Endothelial cell of umbilical vein (primary cell): ENCODE measurements at regions not wholly inside any gene's neighbourhood (a gene's known extent, or its start where the extent isn't known, plus 50 kb on each side); places are given as distances from the start of the nearest gene placed in this dataset.

Source experiments
- BruUV-seq: library from RNA; stranded (reverse); fragments of 400-500 nt; replicated peaks from 2 replicates; lab custom pipeline; 2021; lab: Mats Ljungman, UMichigan
- CTCF ChIA-PET: fragments of 300-600, 350-600 bp; sonication (Branson Sonifier 250); formaldehyde crosslinking; loops from one replicate; lab custom pipeline; 2021; ENCODE audit warnings: antibody characterized with exemption, inconsistent platforms; lab: Charles Lee
- POLR2A ChIA-PET: fragments of 300-600, 350-600 bp; sonication (Branson Sonifier 250); formaldehyde crosslinking; loops from one replicate; lab custom pipeline; 2021; ENCODE audit warnings: antibody characterized with exemption, inconsistent platforms; lab: Charles Lee
- DNase-seq: peaks from one replicate; pipeline ENCODE4 v3.0.0-alpha.2; 2011; ENCODE audit warnings: low read depth, low spot score
- FAIRE-seq: peaks from 2 replicates; lab custom pipeline; 2011; peaks lifted over from hg19 to GRCh38; lab: Jason Lieb, UNC
- H2AFZ ChIP-seq: 2 replicates; pipeline ENCODE4 v1.6.0; 2012; ENCODE audit warnings: low read depth, low read length, control low read depth, inconsistent platforms
- H3K27ac ChIP-seq: 2 replicates; pipeline ENCODE4 v1.5.1; 2011; ENCODE audit warnings: low read depth, mild to moderate bottlenecking, control low read depth, low read length, moderate library complexity; ENCODE audit not compliant: insufficient read depth
- H3K27me3 ChIP-seq, 2 experiments: 2 replicates each; pipeline versions ENCODE4 v1.6.0 to v1.6.1; 2011; ENCODE audit warnings: low read length in 2 of 2, mixed read lengths in 1 of 2; ENCODE audit not compliant: control insufficient read depth in 2 of 2, insufficient read depth in 2 of 2
- H3K36me3 ChIP-seq, 2 experiments: 2 replicates in 1 of 2; 3 replicates in 1 of 2; pipeline ENCODE4 v1.5.1; 2011; ENCODE audit warnings: low read length in 2 of 2, mild to moderate bottlenecking in 1 of 2, moderate library complexity in 1 of 2; ENCODE audit not compliant: control insufficient read depth in 2 of 2, insufficient read depth in 2 of 2; ENCODE audit errors: extremely low read depth in 1 of 2
- H3K4me1 ChIP-seq: 3 replicates; pipeline ENCODE4 v1.5.1; 2011; ENCODE audit warnings: mild to moderate bottlenecking, low read length; ENCODE audit not compliant: control insufficient read depth, insufficient read depth; ENCODE audit errors: extremely low read depth
- H3K4me2 ChIP-seq: 2 replicates; pipeline ENCODE4 v1.6.1; 2011; ENCODE audit warnings: low read length, control low read depth, mixed read lengths; ENCODE audit not compliant: insufficient read depth
- H3K4me3 ChIP-seq, 3 experiments: fragments of 200-600 bp in 1 of 3; sonication (generic), shearing (Covaris generic) in 1 of 3; replicated peaks in 1 of 3; 2 replicates each; pipeline ENCODE4 v1.5.1; 2011 to 2016; ENCODE audit warnings: control low read depth in 3 of 3, low read length in 3 of 3, mild to moderate bottlenecking in 2 of 3, inconsistent platforms in 1 of 3, low read depth in 1 of 3, moderate library complexity in 1 of 3; ENCODE audit not compliant: insufficient read depth in 1 of 3
- H3K79me2 ChIP-seq: 2 replicates; pipeline ENCODE4 v1.6.0; 2012; ENCODE audit warnings: low read length, inconsistent platforms; ENCODE audit not compliant: control insufficient read depth, insufficient read depth
- H3K9ac ChIP-seq: replicated peaks from 2 replicates; pipeline ENCODE3; 2011; ENCODE audit warnings: low read length, control low read depth; ENCODE audit not compliant: insufficient read depth; ENCODE audit errors: extremely low read depth
- H3K9me1 ChIP-seq: replicated peaks from 3 replicates; pipeline ENCODE4 v1.6.0; 2011; ENCODE audit warnings: mild to moderate bottlenecking, low read length; ENCODE audit not compliant: control insufficient read depth, insufficient read depth; ENCODE audit errors: extremely low read depth
- H3K9me3 ChIP-seq: replicated peaks from 2 replicates; pipeline ENCODE4 v1.5.1; 2012; ENCODE audit warnings: low read length, inconsistent platforms; ENCODE audit not compliant: control insufficient read depth, insufficient read depth
- H4K20me1 ChIP-seq: replicated peaks from 2 replicates; pipeline ENCODE3; 2011; ENCODE audit warnings: mild to moderate bottlenecking, low read length; ENCODE audit not compliant: control insufficient read depth, insufficient read depth; ENCODE audit errors: extremely low read depth
- CTCF ChIP-seq, 2 donors: IDR thresholded peaks; 1 replicate in 1 of 2; 2 replicates in 1 of 2; pipeline ENCODE4 v1.5.1; 2011; ENCODE audit warnings: low read length in 2 of 2, mild to moderate bottlenecking in 2 of 2, moderate library complexity in 2 of 2, control low read depth in 1 of 2, inconsistent platforms in 1 of 2, low read depth in 1 of 2; ENCODE audit not compliant: insufficient read depth in 1 of 2; ENCODE audit errors: extremely low read depth in 1 of 2
- EZH2 ChIP-seq: IDR thresholded peaks from 2 replicates; pipeline ENCODE4 v1.6.1; 2012; ENCODE audit warnings: borderline replicate concordance, low read depth, mild to moderate bottlenecking, moderate library complexity, low read length, inconsistent platforms; ENCODE audit not compliant: severe bottlenecking
- FOS ChIP-seq: IDR thresholded peaks from 2 replicates; pipeline ENCODE4 v1.6.1; 2011; ENCODE audit warnings: mild to moderate bottlenecking, low read length, moderate library complexity, borderline replicate concordance; ENCODE audit not compliant: insufficient read depth
- GATA2 ChIP-seq: IDR thresholded peaks from 2 replicates; pipeline ENCODE4 v1.7.0; 2011; ENCODE audit warnings: low read depth, mild to moderate bottlenecking, moderate library complexity, mixed read lengths, low read length; ENCODE audit not compliant: insufficient read length, insufficient read depth
- JUN ChIP-seq: IDR thresholded peaks from 2 replicates; pipeline ENCODE4 v1.6.1; 2011; ENCODE audit warnings: borderline replicate concordance, low read depth; ENCODE audit not compliant: insufficient read length, insufficient read depth
- MAX ChIP-seq: IDR thresholded peaks from 2 replicates; pipeline ENCODE4 v1.6.1; 2011; ENCODE audit not compliant: insufficient read depth, insufficient read length
- MYC ChIP-seq: IDR thresholded peaks from one replicate; pipeline ENCODE4 v1.6.1; 2011; ENCODE audit warnings: mild to moderate bottlenecking, low read depth, low read length
- POLR2A ChIP-seq: IDR thresholded peaks from 2 replicates; pipeline ENCODE4 v1.6.1; 2012; ENCODE audit warnings: low read depth, mild to moderate bottlenecking, control low read depth, low read length
- POLR2AphosphoS5 ChIP-seq: IDR thresholded peaks from 2 replicates; pipeline ENCODE4 v1.6.1; 2012; ENCODE audit warnings: low read depth, mild to moderate bottlenecking, control low read depth, low read length, moderate library complexity; ENCODE audit not compliant: insufficient read depth
- dilution Hi-C: fragments of 300-500 bp; cut with MboI; formaldehyde crosslinking; loops from one replicate; pipeline ENCODE4 v1.15.0; 2019; ENCODE audit warnings: low sequenced_read_pairs; ENCODE audit not compliant: extremely low pct_ligation_motif_present
- intact Hi-C: fragments of 100-400 bp; cut with micrococcal nuclease; formaldehyde crosslinking; loops from one replicate; pipeline ENCODE4 v1.10.0; 2022

DNA sequence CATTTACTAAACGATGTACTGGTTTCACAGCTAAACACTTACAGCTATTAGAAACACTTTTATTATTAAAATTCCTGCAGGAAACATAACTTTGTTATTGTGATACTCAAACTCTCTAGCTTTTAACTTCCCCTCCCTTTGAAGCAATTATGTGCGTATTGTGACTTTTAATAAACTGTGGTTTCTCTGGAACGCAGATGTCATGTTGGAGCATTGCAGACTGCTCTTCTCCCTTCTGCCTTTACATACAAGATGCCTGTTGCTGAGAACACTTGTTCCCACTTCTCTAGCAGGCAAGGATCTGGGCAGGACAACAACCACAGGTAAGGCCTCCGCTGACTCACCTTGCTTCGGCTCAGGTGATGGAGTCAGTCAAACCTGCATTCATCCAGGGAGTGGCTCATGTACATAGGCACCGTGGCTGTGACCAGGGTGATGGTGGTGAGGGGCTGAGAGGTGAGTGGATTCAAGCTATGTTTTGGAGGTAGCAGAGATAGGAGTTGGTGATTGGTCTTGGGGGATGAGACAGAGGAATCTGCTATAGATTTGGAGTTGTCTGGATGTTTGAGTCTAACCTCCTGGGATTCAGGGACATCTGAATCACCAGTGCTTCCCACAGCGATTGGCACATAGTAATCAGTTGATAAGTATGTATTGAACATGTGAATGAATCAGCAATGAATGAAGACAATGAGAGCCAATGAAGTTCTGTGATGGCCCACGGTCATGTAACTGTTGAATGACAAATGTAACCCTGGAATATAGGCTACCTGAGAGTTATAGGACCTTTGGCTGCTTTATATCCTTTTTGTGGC lies 106.0 kb downstream of the ADAMTS15 start:
- no TSS peak for BruUV-seq
- no peaks in the 10 kb centered on the region for H3K9me3 ChIP-seq
- H3K36me3 ChIP-seq, result no peaks in the 10 kb centered on the region
- no peaks in the 10 kb centered on the region for H3K4me1 ChIP-seq
- peaks cover 3% of the 10 kb centered on the region in 2 experiments for H3K27me3 ChIP-seq
- no peak overlapping the region for H3K27ac ChIP-seq
- dilution Hi-C loops (no loop called here), intact Hi-C loops (no loop called here)
- H3K4me2 ChIP-seq, result no peak overlapping the region
- no peak for TF ChIP-seq GATA2
- no peak for TF ChIP-seq EZH2
- no peak for TF ChIP-seq MYC
- no peak for TF ChIP-seq CTCF (IDR thresholded peaks at IDR 0.05; ENCODE audit: extremely low read depth in 1 of 2, insufficient read depth in 1 of 2, low read depth in 1 of 2, low read length in 2 of 2)
- TF ChIP-seq POLR2A, result no peak
- TF ChIP-seq FOS, result no peak
- TF ChIP-seq JUN, result no peak
- no peak for TF ChIP-seq MAX
- TF ChIP-seq POLR2AphosphoS5, result no peak
- no peak overlapping the region for H2AFZ ChIP-seq
- no peaks in the 10 kb centered on the region for H3K79me2 ChIP-seq
- DNase-seq (no peak), FAIRE-seq (no peak)
- ChIA-PET CTCF (no interaction called here), POLR2A (no interaction called here)
- no peaks in the 10 kb centered on the region for H4K20me1 ChIP-seq
- no peak overlapping the region for H3K4me3 ChIP-seq
- no peak overlapping the region for H3K9ac ChIP-seq
- no peaks in the 10 kb centered on the region for H3K9me1 ChIP-seq
